ENCODE measurements at regions not wholly inside any gene's neighbourhood (a gene's known extent, or its start where the extent isn't known, plus 50 kb on each side); places are given as distances from the start of the nearest gene placed in this dataset.

DNA sequence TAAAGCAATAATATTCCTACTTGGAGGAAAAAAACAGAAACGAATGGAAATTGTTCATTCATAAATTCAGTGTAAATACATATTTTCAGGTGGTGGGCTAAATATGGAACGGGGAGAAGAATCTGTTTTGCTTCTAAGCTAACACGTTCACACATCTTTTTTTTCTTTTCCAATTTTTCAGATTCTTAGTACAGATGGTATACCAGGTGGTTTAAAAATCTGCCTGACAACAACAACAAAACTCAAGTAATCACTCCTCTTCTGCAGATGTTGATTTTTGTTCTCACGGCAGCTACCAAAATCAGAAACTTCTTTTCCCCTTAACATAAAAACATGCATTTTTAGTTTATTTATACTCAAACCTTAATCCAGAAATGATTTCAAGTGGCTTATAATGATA is 164.8 kb upstream of the SYT4 start:
- no peak overlapping the region for H3K27ac ChIP-seq
- H2AFZ ChIP-seq, result no peak overlapping the region
- no peaks in the 10 kb centered on the region for H4K20me1 ChIP-seq (ENCODE audit: insufficient read depth)
- H3K36me3 ChIP-seq (ENCODE audit: low read depth), result no peaks in the 10 kb centered on the region
- no peak overlapping the region for H3K4me3 ChIP-seq
- no peak overlapping the region for H3K4me2 ChIP-seq (ENCODE audit: unreplicated experiment)
- no peaks in the 10 kb centered on the region for H3F3A ChIP-seq (ENCODE audit: insufficient read depth)
- no peaks in the 10 kb centered on the region for H3K9me3 ChIP-seq (ENCODE audit: low read depth)
- no peaks in the 10 kb centered on the region for H3K4me1 ChIP-seq (ENCODE audit: insufficient read depth)
- no peak overlapping the region for H3K9ac ChIP-seq
- H3K9me2 ChIP-seq (ENCODE audit: insufficient read depth), result no peaks in the 10 kb centered on the region
- in situ Hi-C loops (cut with MboI), result no loop called here
- no peaks in the 10 kb centered on the region for H3K79me2 ChIP-seq (ENCODE audit: insufficient read depth)
- no peak for TF ChIP-seq EZH2 (IDR thresholded peaks at IDR 0.05; ENCODE audit: insufficient read depth, poor library complexity, severe bottlenecking)
- H3K27me3 ChIP-seq (replicated peaks; ENCODE audit: insufficient read depth), result no peaks in the 10 kb centered on the region
- 15 to 17% methylated on average over 4 of the region's 4 CpGs for WGBS, 2 experiments (ENCODE audit: low coverage in 1 of 2, low lambda C conversion rate in 2 of 2, missing lambda C conversion rate in 2 of 2)
- DNase-seq, result no peak

DNA sequence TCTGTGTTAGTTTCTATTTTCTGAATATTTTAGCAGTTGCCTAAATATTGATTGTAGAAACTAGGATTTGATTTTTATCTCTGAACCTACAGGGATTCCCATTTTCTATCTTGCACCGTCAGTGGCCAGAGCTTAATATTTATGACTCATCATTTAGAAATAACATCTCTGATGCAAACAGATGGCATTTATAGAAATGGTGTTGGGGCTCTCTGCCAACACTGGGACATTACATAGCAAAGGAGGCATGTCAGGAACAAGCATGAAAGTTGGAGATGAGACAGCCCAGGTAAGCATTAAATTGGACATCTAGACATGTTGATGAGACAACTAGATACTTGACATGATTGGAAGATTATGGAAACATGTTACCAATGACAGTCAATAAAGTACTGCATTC is 165.3 kb upstream of the SYT4 start:
- in situ Hi-C loops (cut with MboI), result no loop called here
- DNase-seq, result peak; percentile 1

DNA sequence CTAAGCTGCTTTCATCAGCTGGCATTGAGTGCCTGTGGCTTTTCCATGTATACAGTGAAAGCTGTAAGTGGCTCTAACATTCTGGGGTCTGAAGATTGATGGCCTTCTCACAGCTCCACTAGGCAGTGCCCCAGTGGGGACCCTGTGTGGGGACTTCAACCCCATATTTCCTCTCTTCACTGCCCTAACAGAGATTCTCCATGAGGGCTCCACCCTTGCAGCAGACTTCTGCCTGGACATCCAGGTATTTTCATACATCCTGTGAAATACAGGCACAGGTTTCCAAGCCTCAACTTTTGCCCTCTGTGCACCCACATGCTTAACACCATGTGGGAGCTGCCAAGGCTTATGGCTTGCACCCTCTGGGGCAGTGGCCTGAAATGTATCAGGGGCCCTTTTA is 188.2 kb upstream of the SYT4 start:
- Histone ChIP-seq H3K36me3 (ENCODE audit: low read depth) (no peaks in the 10 kb centered on the region), H3K4me2 (ENCODE audit: unreplicated experiment) (no peak overlapping the region), H2AFZ (no peak overlapping the region), H3K9me3 (ENCODE audit: low read depth) (no peaks in the 10 kb centered on the region), H3K27ac (no peak overlapping the region), H3K27me3 (replicated peaks; ENCODE audit: insufficient read depth) (no peaks in the 10 kb centered on the region), H3K9ac (no peak overlapping the region), H3F3A (ENCODE audit: insufficient read depth) (no peaks in the 10 kb centered on the region), H3K4me3 (no peak overlapping the region), H3K4me1 (ENCODE audit: insufficient read depth) (no peaks in the 10 kb centered on the region), H4K20me1 (ENCODE audit: insufficient read depth) (no peaks in the 10 kb centered on the region), H3K9me2 (ENCODE audit: insufficient read depth) (no peaks in the 10 kb centered on the region), H3K79me2 (ENCODE audit: insufficient read depth) (no peaks in the 10 kb centered on the region)
- in situ Hi-C loops (cut with MboI), result no loop called here
- no peak for DNase-seq
- no peak for TF ChIP-seq EZH2 (IDR thresholded peaks at IDR 0.05; ENCODE audit: insufficient read depth, poor library complexity, severe bottlenecking)

More for the DNA sequence above, 165.3 kb upstream of the SYT4 start:
- no peak overlapping the region for H2AFZ ChIP-seq
- H3F3A ChIP-seq (ENCODE audit: insufficient read depth), result no peaks in the 10 kb centered on the region
- H4K20me1 ChIP-seq (ENCODE audit: insufficient read depth), result no peaks in the 10 kb centered on the region
- no peaks in the 10 kb centered on the region for H3K4me1 ChIP-seq (ENCODE audit: insufficient read depth)
- no peaks in the 10 kb centered on the region for H3K79me2 ChIP-seq (ENCODE audit: insufficient read depth)
- no peak overlapping the region for H3K4me3 ChIP-seq
- TF ChIP-seq EZH2phosphoT487 (IDR thresholded peaks at IDR 0.05; ENCODE audit: insufficient read depth, low read depth) (no peak), EZH2 (IDR thresholded peaks at IDR 0.05; ENCODE audit: insufficient read depth, poor library complexity, severe bottlenecking) (no peak)
- H3K27me3 ChIP-seq (replicated peaks; ENCODE audit: insufficient read depth), result no peaks in the 10 kb centered on the region
- H3K9me3 ChIP-seq (ENCODE audit: low read depth), result no peaks in the 10 kb centered on the region
- no peak overlapping the region for H3K4me2 ChIP-seq (ENCODE audit: unreplicated experiment)
- H3K27ac ChIP-seq, result no peak overlapping the region
- H3K36me3 ChIP-seq (ENCODE audit: low read depth), result no peaks in the 10 kb centered on the region
- WGBS, 2 experiments (ENCODE audit: low coverage in 1 of 2, low lambda C conversion rate in 2 of 2, missing lambda C conversion rate in 2 of 2), result 10 to 16% methylated on average over 1 of the region's 1 CpG
- H3K9ac ChIP-seq, result no peak overlapping the region
- no peaks in the 10 kb centered on the region for H3K9me2 ChIP-seq (ENCODE audit: insufficient read depth)

DNA sequence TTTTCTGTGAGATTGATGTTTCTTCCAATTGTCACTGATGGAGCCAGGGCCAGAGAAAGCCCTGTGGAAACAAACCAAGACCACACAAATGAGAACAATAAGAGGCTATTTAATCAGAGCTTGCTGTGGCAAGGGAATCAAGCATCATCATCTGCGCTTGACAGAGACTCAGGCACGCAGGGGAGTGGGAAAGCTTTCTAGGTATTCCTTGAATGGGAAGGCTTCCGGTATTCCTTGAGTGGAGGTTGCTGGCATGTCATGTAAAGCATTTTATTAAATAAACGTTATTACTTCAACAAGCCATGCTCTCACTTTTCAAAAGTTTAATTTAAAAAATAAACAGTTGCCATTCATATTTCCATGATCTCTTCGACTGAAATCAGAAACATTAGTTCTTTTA is 194.6 kb upstream of the SYT4 start:
- Histone ChIP-seq H3K9ac (no peak overlapping the region), H3K9me3 (ENCODE audit: low read depth) (no peaks in the 10 kb centered on the region), H3K9me2 (ENCODE audit: insufficient read depth) (no peaks in the 10 kb centered on the region), H3F3A (ENCODE audit: insufficient read depth) (no peaks in the 10 kb centered on the region), H2AFZ (no peak overlapping the region), H3K27me3 (replicated peaks; ENCODE audit: insufficient read depth) (no peaks in the 10 kb centered on the region), H3K4me2 (ENCODE audit: unreplicated experiment) (no peak overlapping the region), H3K27ac (no peak overlapping the region), H3K79me2 (ENCODE audit: insufficient read depth) (no peaks in the 10 kb centered on the region), H4K20me1 (ENCODE audit: insufficient read depth) (no peaks in the 10 kb centered on the region), H3K4me1 (ENCODE audit: insufficient read depth) (no peaks in the 10 kb centered on the region), H3K36me3 (ENCODE audit: low read depth) (no peaks in the 10 kb centered on the region), H3K4me3 (no peak overlapping the region)
- WGBS, 2 experiments (ENCODE audit: low coverage in 1 of 2, low lambda C conversion rate in 2 of 2, missing lambda C conversion rate in 2 of 2), result 19 to 22% methylated on average over 5 of the region's 5 CpGs
- in situ Hi-C loops (cut with MboI), result no loop called here
- TF ChIP-seq EZH2phosphoT487 (IDR thresholded peaks at IDR 0.05; ENCODE audit: insufficient read depth, low read depth) (no peak), EZH2 (IDR thresholded peaks at IDR 0.05; ENCODE audit: insufficient read depth, poor library complexity, severe bottlenecking) (no peak)
- no peak for DNase-seq

GRCh38 chr18:43481069-43481468 is 203.8 kb upstream of the SYT4 start:
- no peaks in the 10 kb centered on the region for H3K9me2 ChIP-seq (ENCODE audit: insufficient read depth)
- no peaks in the 10 kb centered on the region for H3F3A ChIP-seq (ENCODE audit: insufficient read depth)
- H4K20me1 ChIP-seq (ENCODE audit: insufficient read depth), result no peaks in the 10 kb centered on the region
- H3K27ac ChIP-seq, result no peak overlapping the region
- TF ChIP-seq EZH2 (IDR thresholded peaks at IDR 0.05; ENCODE audit: insufficient read depth, poor library complexity, severe bottlenecking) (no peak), EZH2phosphoT487 (IDR thresholded peaks at IDR 0.05; ENCODE audit: insufficient read depth, low read depth) (no peak)
- no peaks in the 10 kb centered on the region for H3K79me2 ChIP-seq (ENCODE audit: insufficient read depth)
- H3K4me2 ChIP-seq (ENCODE audit: unreplicated experiment), result no peak overlapping the region
- 9 to 10% methylated on average over 3 of the region's 3 CpGs for WGBS, 2 experiments (ENCODE audit: low coverage in 1 of 2, low lambda C conversion rate in 2 of 2, missing lambda C conversion rate in 2 of 2)
- in situ Hi-C loops (cut with MboI), result no loop called here
- DNase-seq, result no peak
- no peaks in the 10 kb centered on the region for H3K9me3 ChIP-seq (ENCODE audit: low read depth)
- H3K9ac ChIP-seq, result no peak overlapping the region
- no peak overlapping the region for H2AFZ ChIP-seq
- no peaks in the 10 kb centered on the region for H3K27me3 ChIP-seq (replicated peaks; ENCODE audit: insufficient read depth)
- H3K4me3 ChIP-seq, result no peak overlapping the region
- H3K4me1 ChIP-seq (ENCODE audit: insufficient read depth), result no peaks in the 10 kb centered on the region
- no peaks in the 10 kb centered on the region for H3K36me3 ChIP-seq (ENCODE audit: low read depth)
